ENCODE measurements at regions not wholly inside any gene's neighbourhood (a gene's known extent, or its start where the extent isn't known, plus 50 kb on each side); places are given as distances from the start of the nearest gene placed in this dataset.

DNA sequence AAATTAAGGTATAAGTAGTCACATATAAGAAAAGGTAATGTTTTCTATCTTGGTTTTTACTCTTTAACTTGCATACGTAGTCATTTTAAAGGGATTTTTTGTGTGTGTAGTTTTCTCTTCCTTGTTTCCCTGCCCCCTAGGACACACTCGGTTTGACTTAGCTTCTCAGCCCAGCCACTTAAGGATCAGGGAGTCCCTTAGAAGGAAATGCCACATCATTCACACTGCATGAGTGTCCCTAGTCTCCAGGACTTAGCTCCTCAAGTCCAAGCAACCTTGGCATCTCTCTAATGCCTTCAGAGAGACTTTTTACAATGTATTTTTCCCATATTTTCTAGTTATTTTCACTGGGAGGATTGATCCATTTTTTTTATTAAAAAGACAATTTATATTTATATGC lies 1407.7 kb downstream of the EFNB2 start:
- TF ChIP-seq, protein P1, sequence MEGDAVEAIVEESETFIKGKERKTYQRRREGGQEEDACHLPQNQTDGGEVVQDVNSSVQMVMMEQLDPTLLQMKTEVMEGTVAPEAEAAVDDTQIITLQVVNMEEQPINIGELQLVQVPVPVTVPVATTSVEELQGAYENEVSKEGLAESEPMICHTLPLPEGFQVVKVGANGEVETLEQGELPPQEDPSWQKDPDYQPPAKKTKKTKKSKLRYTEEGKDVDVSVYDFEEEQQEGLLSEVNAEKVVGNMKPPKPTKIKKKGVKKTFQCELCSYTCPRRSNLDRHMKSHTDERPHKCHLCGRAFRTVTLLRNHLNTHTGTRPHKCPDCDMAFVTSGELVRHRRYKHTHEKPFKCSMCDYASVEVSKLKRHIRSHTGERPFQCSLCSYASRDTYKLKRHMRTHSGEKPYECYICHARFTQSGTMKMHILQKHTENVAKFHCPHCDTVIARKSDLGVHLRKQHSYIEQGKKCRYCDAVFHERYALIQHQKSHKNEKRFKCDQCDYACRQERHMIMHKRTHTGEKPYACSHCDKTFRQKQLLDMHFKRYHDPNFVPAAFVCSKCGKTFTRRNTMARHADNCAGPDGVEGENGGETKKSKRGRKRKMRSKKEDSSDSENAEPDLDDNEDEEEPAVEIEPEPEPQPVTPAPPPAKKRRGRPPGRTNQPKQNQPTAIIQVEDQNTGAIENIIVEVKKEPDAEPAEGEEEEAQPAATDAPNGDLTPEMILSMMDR (IDR thresholded peaks at IDR 0.05), result no peak
- no peak for TF ChIP-seq POLR2AphosphoS5 (IDR thresholded peaks at IDR 0.05; ENCODE audit: insufficient read depth in 1 of 2, low read depth in 1 of 2)
- no peak for TF ChIP-seq POLR2A (IDR thresholded peaks at IDR 0.05)

Measured in vagina (tissue), 2 donors.